Rectal smooth muscle tissue (tissue), 1 donor: ENCODE measurements at regions not wholly inside any gene's neighbourhood (a gene's known extent, or its start where the extent isn't known, plus 50 kb on each side); places are given as distances from the start of the nearest gene placed in this dataset.
"Not testable (repeated sequence)": the region's sequence is repeated elsewhere in the genome, so short reads cannot be mapped to it uniquely, and the experiment has no call there.

Experiments used
- H3K27ac ChIP-seq: one replicate; pipeline ENCODE4 v1.7.0; 2013; ENCODE audit warnings: low read depth, low read length, inconsistent platforms
- H3K27me3 ChIP-seq: one replicate; pipeline ENCODE4 v1.7.0; 2013; ENCODE audit warnings: low read length; ENCODE audit not compliant: control insufficient read depth, insufficient read depth
- H3K36me3 ChIP-seq: one replicate; pipeline ENCODE4 v1.7.0; 2013; ENCODE audit warnings: low read length; ENCODE audit not compliant: control insufficient read depth, insufficient read depth
- H3K4me1 ChIP-seq: one replicate; pipeline ENCODE4 v1.7.0; 2013; ENCODE audit warnings: low read length; ENCODE audit not compliant: control insufficient read depth, insufficient read depth
- H3K4me3 ChIP-seq: one replicate; pipeline ENCODE4 v1.7.0; 2013; ENCODE audit warnings: low read length
- H3K9ac ChIP-seq: one replicate; pipeline ENCODE4 v1.7.0; 2013; ENCODE audit warnings: low read length

- H3K36me3 ChIP-seq, result no peaks in the 10 kb centered on the region
- no peak overlapping the region for H3K9ac ChIP-seq
- no peaks in the 10 kb centered on the region for H3K27me3 ChIP-seq
- H3K4me3 ChIP-seq, result no peak overlapping the region
- H3K4me1 ChIP-seq, result no peaks in the 10 kb centered on the region
- no peak overlapping the region for H3K27ac ChIP-seq
Observed at GRCh38 chrX:39249999-39250398, 448.7 kb downstream of the MID1IP1 start.

GRCh38 chrX:39251995-39252394, 450.7 kb downstream of the MID1IP1 start:
- Histone ChIP-seq H3K27me3 (no peaks in the 10 kb centered on the region), H3K36me3 (no peaks in the 10 kb centered on the region), H3K27ac (no peak overlapping the region), H3K4me1 (no peaks in the 10 kb centered on the region), H3K4me3 (no peak overlapping the region), H3K9ac (no peak overlapping the region)

- no peak overlapping the region for H3K27ac ChIP-seq
Observed at GRCh38 chrX:39253551-39253950, 452.3 kb downstream of the MID1IP1 start.

GRCh38 chrX:39258331-39258730, 457.1 kb downstream of the MID1IP1 start:
- Histone ChIP-seq H3K27me3 (no peaks in the 10 kb centered on the region), H3K36me3 (no peaks in the 10 kb centered on the region), H3K27ac (no peak overlapping the region), H3K4me3 (no peak overlapping the region), H3K4me1 (no peaks in the 10 kb centered on the region), H3K9ac (no peak overlapping the region)

More at GRCh38 chrX:39253551-39253950, 452.3 kb downstream of the MID1IP1 start:
- no peak overlapping the region for H3K4me3 ChIP-seq
- no peaks in the 10 kb centered on the region for H3K36me3 ChIP-seq
- H3K27me3 ChIP-seq, result no peaks in the 10 kb centered on the region
- no peak overlapping the region for H3K9ac ChIP-seq
- no peaks in the 10 kb centered on the region for H3K4me1 ChIP-seq

GRCh38 chrX:39260965-39261364, 459.7 kb downstream of the MID1IP1 start:
- no peak overlapping the region for H3K9ac ChIP-seq
- H3K36me3 ChIP-seq, result no peaks in the 10 kb centered on the region
- no peak overlapping the region for H3K27ac ChIP-seq
- H3K27me3 ChIP-seq, result no peaks in the 10 kb centered on the region
- no peak overlapping the region for H3K4me3 ChIP-seq
- H3K4me1 ChIP-seq, result no peaks in the 10 kb centered on the region

GRCh38 chrX:39261446-39262147, 460.3 kb downstream of the MID1IP1 start:
- Histone ChIP-seq H3K36me3 (no peaks in the 10 kb centered on the region), H3K27me3 (no peaks in the 10 kb centered on the region), H3K27ac (no peak overlapping the region), H3K9ac (no peak overlapping the region), H3K4me3 (no peak overlapping the region), H3K4me1 (no peaks in the 10 kb centered on the region)

GRCh38 chrX:39262641-39263040, 461.4 kb downstream of the MID1IP1 start:
- H3K36me3 ChIP-seq, result no peaks in the 10 kb centered on the region
- no peaks in the 10 kb centered on the region for H3K4me1 ChIP-seq
- H3K4me3 ChIP-seq, result no peak overlapping the region
- no peak overlapping the region for H3K9ac ChIP-seq
- no peaks in the 10 kb centered on the region for H3K27me3 ChIP-seq
- no peak overlapping the region for H3K27ac ChIP-seq

GRCh38 chrX:39264023-39264422, 462.8 kb downstream of the MID1IP1 start:
- Histone ChIP-seq H3K27ac (no peak overlapping the region), H3K9ac (no peak overlapping the region), H3K36me3 (no peaks in the 10 kb centered on the region), H3K4me3 (no peak overlapping the region), H3K27me3 (no peaks in the 10 kb centered on the region), H3K4me1 (no peaks in the 10 kb centered on the region)

- H3K4me3 ChIP-seq, result no peak overlapping the region
- H3K9ac ChIP-seq, result no peak overlapping the region
- no peaks in the 10 kb centered on the region for H3K36me3 ChIP-seq
- H3K4me1 ChIP-seq, result no peaks in the 10 kb centered on the region
- H3K27ac ChIP-seq, result no peak overlapping the region
- no peaks in the 10 kb centered on the region for H3K27me3 ChIP-seq
Observed at GRCh38 chrX:39267176-39267575, 465.9 kb downstream of the MID1IP1 start.

GRCh38 chrX:39268207-39268606, 466.9 kb downstream of the MID1IP1 start:
- Histone ChIP-seq H3K9ac (no peak overlapping the region), H3K27me3 (no peaks in the 10 kb centered on the region), H3K4me1 (no peaks in the 10 kb centered on the region), H3K27ac (no peak overlapping the region), H3K36me3 (no peaks in the 10 kb centered on the region), H3K4me3 (no peak overlapping the region)

- no peaks in the 10 kb centered on the region for H3K4me1 ChIP-seq
- no peak overlapping the region for H3K9ac ChIP-seq
- no peak overlapping the region for H3K4me3 ChIP-seq
- no peaks in the 10 kb centered on the region for H3K36me3 ChIP-seq
- H3K27me3 ChIP-seq, result no peaks in the 10 kb centered on the region
- no peak overlapping the region for H3K27ac ChIP-seq
Observed at GRCh38 chrX:39275500-39276068, 474.3 kb downstream of the MID1IP1 start.

GRCh38 chrX:39277685-39278390, 476.6 kb downstream of the MID1IP1 start:
- H3K36me3 ChIP-seq, H3K4me1 ChIP-seq, H3K27ac ChIP-seq, H3K4me3 ChIP-seq, H3K9ac ChIP-seq, H3K27me3 ChIP-seq: not testable (repeated sequence)
